ENCODE measurements at regions not wholly inside any gene's neighbourhood (a gene's known extent, or its start where the extent isn't known, plus 50 kb on each side); places are given as distances from the start of the nearest gene placed in this dataset.

DNA sequence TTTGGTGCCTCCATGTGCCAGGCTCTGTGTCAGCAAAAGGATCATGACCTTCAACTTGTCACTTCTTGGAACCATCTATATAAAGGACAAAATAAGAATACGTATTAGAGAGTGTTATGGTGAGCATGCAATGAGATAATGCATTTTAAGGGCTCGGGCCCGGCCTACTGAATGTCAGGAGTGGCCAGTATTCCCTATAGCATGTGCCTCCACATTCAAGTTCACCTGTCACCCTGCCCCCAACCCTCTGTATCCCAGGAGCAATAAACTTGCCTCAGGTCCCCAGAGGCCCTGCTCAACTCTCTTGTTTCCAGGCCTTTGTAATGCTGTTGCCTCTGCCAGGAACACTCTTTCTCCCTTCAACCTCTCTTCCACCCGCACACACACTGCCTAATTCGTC lies 90.2 kb upstream of the SLC6A11 start:
- TF ChIP-seq, protein P1, sequence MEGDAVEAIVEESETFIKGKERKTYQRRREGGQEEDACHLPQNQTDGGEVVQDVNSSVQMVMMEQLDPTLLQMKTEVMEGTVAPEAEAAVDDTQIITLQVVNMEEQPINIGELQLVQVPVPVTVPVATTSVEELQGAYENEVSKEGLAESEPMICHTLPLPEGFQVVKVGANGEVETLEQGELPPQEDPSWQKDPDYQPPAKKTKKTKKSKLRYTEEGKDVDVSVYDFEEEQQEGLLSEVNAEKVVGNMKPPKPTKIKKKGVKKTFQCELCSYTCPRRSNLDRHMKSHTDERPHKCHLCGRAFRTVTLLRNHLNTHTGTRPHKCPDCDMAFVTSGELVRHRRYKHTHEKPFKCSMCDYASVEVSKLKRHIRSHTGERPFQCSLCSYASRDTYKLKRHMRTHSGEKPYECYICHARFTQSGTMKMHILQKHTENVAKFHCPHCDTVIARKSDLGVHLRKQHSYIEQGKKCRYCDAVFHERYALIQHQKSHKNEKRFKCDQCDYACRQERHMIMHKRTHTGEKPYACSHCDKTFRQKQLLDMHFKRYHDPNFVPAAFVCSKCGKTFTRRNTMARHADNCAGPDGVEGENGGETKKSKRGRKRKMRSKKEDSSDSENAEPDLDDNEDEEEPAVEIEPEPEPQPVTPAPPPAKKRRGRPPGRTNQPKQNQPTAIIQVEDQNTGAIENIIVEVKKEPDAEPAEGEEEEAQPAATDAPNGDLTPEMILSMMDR (IDR thresholded peaks at IDR 0.05 in 8 of 11, conservative IDR thresholded peaks at IDR 0.05 in 3 of 11): no peak
- no peak for TF ChIP-seq POLR2A (IDR thresholded peaks at IDR 0.05)
- TF ChIP-seq POLR2AphosphoS5 (IDR thresholded peaks at IDR 0.05): no peak
